Endothelial cell (in vitro differentiated cells): ENCODE measurements at regions not wholly inside any gene's neighbourhood (a gene's known extent, or its start where the extent isn't known, plus 50 kb on each side); places are given as distances from the start of the nearest gene placed in this dataset.

Experiments
- DNase-seq: peaks from one replicate; pipeline ENCODE4 v3.0.0; 2021; ENCODE audit warnings: low spot score
- H3K27ac Mint-ChIP-seq: one replicate; pipeline ENCODE4 v1.8.0; 2021; ENCODE audit warnings: mixed read lengths, inconsistent platforms; ENCODE audit not compliant: unreplicated experiment
- H3K27me3 Mint-ChIP-seq: one replicate; pipeline ENCODE4 v1.8.0; 2021; ENCODE audit warnings: mild to moderate bottlenecking, moderate library complexity, mixed read lengths, inconsistent platforms; ENCODE audit not compliant: unreplicated experiment
- H3K36me3 Mint-ChIP-seq: one replicate; pipeline ENCODE4 v1.8.0; 2021; ENCODE audit warnings: mild to moderate bottlenecking, low read depth, mixed read lengths, inconsistent platforms; ENCODE audit not compliant: unreplicated experiment
- H3K4me1 Mint-ChIP-seq: one replicate; pipeline ENCODE4 v1.8.0; 2021; ENCODE audit warnings: mild to moderate bottlenecking, mixed read lengths, inconsistent platforms; ENCODE audit not compliant: unreplicated experiment
- H3K4me3 Mint-ChIP-seq: one replicate; pipeline ENCODE4 v1.8.0; 2021; ENCODE audit warnings: mild to moderate bottlenecking, mixed read lengths, inconsistent platforms; ENCODE audit not compliant: unreplicated experiment
- H3K9me3 Mint-ChIP-seq: one replicate; pipeline ENCODE4 v1.8.0; 2021; ENCODE audit warnings: mixed read lengths, inconsistent platforms; ENCODE audit not compliant: unreplicated experiment
- TF ChIP-seq, protein P1 (sequence below): fragments of 200-600 bp; sonication (generic); IDR thresholded peaks from one replicate; pipeline ENCODE4 v1.5.0; 2021; ENCODE audit warnings: antibody characterized with exemption; ENCODE audit not compliant: unreplicated experiment

DNA sequence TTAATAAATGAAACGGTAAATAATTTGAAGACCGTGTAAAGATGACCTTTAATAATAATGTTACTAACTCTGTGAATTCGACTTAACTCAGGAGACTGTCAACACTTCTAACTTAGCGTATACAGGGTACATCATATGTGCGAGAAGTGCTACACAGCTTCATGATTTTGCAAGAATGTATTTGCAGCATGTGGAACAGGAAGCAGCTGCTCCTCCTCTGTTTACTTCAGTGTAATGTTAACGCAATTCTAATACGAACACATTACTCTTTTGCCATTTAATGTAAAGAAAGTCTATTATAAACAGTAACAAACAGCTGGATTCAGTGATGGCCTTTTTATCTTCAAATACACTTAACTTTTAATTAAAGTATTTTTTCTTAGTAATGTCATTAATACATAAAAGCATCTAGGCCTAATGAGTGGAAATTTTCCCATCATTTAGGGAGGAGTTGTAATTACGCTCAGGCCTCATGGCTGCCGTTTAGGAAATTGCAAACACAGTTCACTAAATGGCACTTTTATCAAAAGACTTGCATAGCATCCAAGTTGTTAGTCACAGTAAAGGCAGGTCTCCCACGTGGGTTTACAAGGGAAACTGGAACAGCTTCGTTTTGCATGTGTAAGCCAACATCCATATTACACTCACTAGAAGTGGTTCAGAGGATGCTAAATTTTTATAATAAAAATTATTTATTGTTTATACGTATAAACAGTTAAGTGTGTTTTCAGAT is 635.7 kb downstream of the FBXO15 start:
- Mint-ChIP-seq H3K27ac (no peak overlapping the region), H3K4me3 (no peak overlapping the region), H3K27me3 (peaks cover 2% of the 10 kb centered on the region), H3K4me1 (no peaks in the 10 kb centered on the region), H3K9me3 (no peaks in the 10 kb centered on the region), H3K36me3 (no peaks in the 10 kb centered on the region)
- no peak for DNase-seq
- TF ChIP-seq, protein P1, sequence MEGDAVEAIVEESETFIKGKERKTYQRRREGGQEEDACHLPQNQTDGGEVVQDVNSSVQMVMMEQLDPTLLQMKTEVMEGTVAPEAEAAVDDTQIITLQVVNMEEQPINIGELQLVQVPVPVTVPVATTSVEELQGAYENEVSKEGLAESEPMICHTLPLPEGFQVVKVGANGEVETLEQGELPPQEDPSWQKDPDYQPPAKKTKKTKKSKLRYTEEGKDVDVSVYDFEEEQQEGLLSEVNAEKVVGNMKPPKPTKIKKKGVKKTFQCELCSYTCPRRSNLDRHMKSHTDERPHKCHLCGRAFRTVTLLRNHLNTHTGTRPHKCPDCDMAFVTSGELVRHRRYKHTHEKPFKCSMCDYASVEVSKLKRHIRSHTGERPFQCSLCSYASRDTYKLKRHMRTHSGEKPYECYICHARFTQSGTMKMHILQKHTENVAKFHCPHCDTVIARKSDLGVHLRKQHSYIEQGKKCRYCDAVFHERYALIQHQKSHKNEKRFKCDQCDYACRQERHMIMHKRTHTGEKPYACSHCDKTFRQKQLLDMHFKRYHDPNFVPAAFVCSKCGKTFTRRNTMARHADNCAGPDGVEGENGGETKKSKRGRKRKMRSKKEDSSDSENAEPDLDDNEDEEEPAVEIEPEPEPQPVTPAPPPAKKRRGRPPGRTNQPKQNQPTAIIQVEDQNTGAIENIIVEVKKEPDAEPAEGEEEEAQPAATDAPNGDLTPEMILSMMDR: no peak

DNA sequence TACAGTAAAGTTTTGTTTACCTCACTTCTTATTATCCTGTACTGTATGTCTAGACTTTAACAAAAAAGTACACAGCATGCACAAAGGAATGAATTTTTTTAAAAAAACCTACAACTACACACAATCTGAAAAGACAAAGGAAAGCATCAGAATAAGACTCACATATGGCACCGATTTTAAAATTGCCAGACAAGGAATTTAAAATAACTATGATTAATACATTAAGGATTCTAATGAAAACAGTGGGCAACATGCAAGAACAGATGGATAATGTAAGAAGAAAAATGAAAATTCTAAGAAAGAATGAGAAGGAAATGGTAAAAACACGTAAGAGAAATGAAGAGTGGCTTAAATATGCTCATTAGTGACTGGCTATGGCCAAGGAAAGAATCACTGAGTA is 638.2 kb downstream of the FBXO15 start:
- TF ChIP-seq, protein P1: no peak
- H3K36me3 Mint-ChIP-seq: no peaks in the 10 kb centered on the region
- H3K27ac Mint-ChIP-seq: no peak overlapping the region
- H3K9me3 Mint-ChIP-seq: no peaks in the 10 kb centered on the region
- H3K27me3 Mint-ChIP-seq: peaks cover 2% of the 10 kb centered on the region
- no peaks in the 10 kb centered on the region for H3K4me1 Mint-ChIP-seq
- H3K4me3 Mint-ChIP-seq: no peak overlapping the region
- DNase-seq: no peak

DNA sequence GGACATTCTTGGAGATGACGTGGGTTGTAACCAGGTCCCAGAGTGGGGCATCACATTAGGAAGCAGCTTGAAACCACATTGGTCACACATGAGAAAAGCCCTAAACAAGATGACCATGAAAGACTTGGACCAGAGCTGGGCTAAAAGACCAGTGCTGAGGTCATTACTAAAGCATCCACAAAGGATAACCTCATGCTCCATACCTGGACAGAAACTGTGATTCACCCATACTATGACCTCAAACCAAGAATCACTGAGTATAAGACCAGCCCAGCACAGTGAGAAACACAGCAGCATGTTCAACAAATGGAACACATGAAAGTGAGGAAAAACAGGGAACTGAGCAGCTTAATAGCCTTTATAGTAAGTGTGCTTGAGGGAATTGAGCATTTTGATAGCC is 635.5 kb upstream of the NETO1 start:
- no peaks in the 10 kb centered on the region for H3K27me3 Mint-ChIP-seq
- no peak overlapping the region for H3K27ac Mint-ChIP-seq
- H3K4me3 Mint-ChIP-seq: no peak overlapping the region
- H3K4me1 Mint-ChIP-seq: no peaks in the 10 kb centered on the region
- TF ChIP-seq, protein P1: no peak
- no peaks in the 10 kb centered on the region for H3K9me3 Mint-ChIP-seq
- H3K36me3 Mint-ChIP-seq: no peaks in the 10 kb centered on the region
- no peak for DNase-seq

GRCh38 chr18:73487966-73488365 is 620.2 kb upstream of the NETO1 start:
- Mint-ChIP-seq H3K4me3 (no peak overlapping the region), H3K27me3 (peaks cover 2% of the 10 kb centered on the region), H3K36me3 (no peaks in the 10 kb centered on the region), H3K9me3 (no peaks in the 10 kb centered on the region), H3K27ac (no peak overlapping the region), H3K4me1 (no peaks in the 10 kb centered on the region)
- TF ChIP-seq, protein P1: no peak
- DNase-seq: no peak

DNA sequence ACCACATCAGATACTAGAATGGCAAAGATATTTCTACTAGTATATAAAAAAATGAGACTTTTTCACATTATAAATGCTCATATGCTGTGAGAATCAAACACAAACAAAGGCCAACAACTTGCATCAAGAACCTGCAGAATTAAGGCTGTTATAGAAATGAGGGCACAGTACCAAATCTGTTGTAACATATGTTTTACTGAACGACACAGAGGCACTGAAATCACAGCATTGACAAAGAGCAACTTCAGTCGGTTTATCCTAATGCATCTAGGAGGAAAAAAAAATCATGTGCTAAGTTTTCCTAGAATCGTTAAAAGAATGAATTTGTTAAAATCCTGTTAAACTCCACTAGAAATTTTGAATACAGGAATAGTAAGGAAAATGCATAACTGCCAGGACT is 617.4 kb upstream of the NETO1 start:
- DNase-seq: no peak
- H3K9me3 Mint-ChIP-seq: no peaks in the 10 kb centered on the region
- TF ChIP-seq, protein P1: no peak
- H3K27ac Mint-ChIP-seq: no peak overlapping the region
- H3K36me3 Mint-ChIP-seq: no peaks in the 10 kb centered on the region
- H3K4me3 Mint-ChIP-seq: no peak overlapping the region
- no peaks in the 10 kb centered on the region for H3K4me1 Mint-ChIP-seq
- H3K27me3 Mint-ChIP-seq: peaks cover 2% of the 10 kb centered on the region
